AG04450 (cell line): ENCODE measurements at regions not wholly inside any gene's neighbourhood (a gene's known extent, or its start where the extent isn't known, plus 50 kb on each side); places are given as distances from the start of the nearest gene placed in this dataset.

ENCODE experiments used
- CTCF ChIA-PET: fragments of 300-600, 350-600 bp; formaldehyde crosslinking; extraction: SDS; loops from one replicate; lab custom pipeline; 2022; ENCODE audit warnings: antibody characterized with exemption, inconsistent platforms; lab: Charles Lee
- POLR2A ChIA-PET: fragments of 350-600 bp; formaldehyde crosslinking; extraction: SDS; loops from one replicate; lab custom pipeline; 2021; ENCODE audit warnings: antibody characterized with exemption, inconsistent platforms; lab: Yijun Ruan, JAX
- DNase-seq: peaks from one replicate; pipeline ENCODE4 v3.0.0-alpha.2; 2011; ENCODE audit warnings: low read depth, low spot score
- H3K27ac ChIP-seq: one replicate; pipeline ENCODE4 v1.5.1; 2012; ENCODE audit warnings: low read depth, low read length, control low read depth
- H3K27me3 ChIP-seq: one replicate; pipeline ENCODE4 v1.6.0; 2012; ENCODE audit warnings: low read length; ENCODE audit not compliant: control insufficient read depth, insufficient read depth
- H3K4me3 ChIP-seq: 2 replicates; pipeline ENCODE4 v1.5.1; 2011; ENCODE audit warnings: mild to moderate bottlenecking, low read depth, low read length, control low read depth
- H3K9me3 ChIP-seq: 2 replicates; pipeline ENCODE4 v1.5.1; 2012; ENCODE audit warnings: low read length; ENCODE audit not compliant: control insufficient read depth, insufficient read depth
- TF ChIP-seq, protein P1 (sequence below): IDR thresholded peaks from 2 replicates; pipeline ENCODE4 v1.5.1; 2011; ENCODE audit warnings: low read depth, low read length, control low read depth, inconsistent platforms

DNA sequence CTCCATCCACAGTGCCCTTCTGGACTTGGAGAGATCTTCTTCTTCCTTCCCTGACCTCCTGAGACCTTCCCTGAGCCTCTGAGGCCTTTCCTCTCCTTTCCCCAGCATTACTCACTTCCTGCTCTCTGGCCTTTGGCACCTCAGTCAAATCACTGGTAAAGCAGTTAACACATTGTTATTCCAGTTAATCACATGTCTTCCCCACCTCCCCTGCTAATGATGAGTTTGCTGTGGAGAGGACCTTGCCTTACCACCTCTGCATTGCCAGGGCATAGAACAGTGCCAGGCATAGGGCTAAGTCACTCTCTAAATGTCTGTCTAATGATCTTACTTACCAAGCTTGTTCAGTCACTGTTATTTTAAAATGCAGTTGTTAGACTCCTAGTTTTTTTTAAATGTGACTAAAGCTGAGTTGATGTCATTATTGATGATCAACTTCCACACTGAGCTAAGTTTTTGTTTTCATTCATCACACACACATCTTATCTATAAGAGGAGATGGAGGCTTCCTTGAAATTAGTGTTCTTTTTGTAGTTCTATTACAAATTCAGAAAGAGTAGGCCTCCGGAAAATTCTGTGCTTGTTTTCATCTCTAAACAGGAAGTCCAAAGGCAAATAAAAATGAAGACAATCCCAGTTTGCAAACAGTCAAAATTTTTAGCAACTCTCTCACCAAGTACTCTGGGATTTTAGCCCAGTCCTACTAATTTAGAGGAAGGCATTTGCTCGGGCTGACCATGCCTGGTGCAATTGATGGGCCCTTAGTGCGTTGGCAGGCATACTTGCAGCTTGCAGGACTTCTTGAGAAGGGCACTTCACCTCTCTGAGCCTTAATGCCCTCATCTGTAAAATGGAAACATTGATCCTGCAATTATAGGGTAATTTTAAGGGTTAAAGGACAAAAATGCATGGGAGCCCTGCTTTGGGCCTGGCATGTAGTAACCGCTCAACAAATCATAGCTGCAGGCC is 113.7 kb upstream of the SPRED2 start:
- ChIA-PET POLR2A (no interaction called here), CTCF (interaction anchor here (2.3 kb wide), 1 partner anchor 281 kb away, joined by 9 read pairs; no protein-coding TSS in a partner anchor)
- TF ChIP-seq, protein P1, sequence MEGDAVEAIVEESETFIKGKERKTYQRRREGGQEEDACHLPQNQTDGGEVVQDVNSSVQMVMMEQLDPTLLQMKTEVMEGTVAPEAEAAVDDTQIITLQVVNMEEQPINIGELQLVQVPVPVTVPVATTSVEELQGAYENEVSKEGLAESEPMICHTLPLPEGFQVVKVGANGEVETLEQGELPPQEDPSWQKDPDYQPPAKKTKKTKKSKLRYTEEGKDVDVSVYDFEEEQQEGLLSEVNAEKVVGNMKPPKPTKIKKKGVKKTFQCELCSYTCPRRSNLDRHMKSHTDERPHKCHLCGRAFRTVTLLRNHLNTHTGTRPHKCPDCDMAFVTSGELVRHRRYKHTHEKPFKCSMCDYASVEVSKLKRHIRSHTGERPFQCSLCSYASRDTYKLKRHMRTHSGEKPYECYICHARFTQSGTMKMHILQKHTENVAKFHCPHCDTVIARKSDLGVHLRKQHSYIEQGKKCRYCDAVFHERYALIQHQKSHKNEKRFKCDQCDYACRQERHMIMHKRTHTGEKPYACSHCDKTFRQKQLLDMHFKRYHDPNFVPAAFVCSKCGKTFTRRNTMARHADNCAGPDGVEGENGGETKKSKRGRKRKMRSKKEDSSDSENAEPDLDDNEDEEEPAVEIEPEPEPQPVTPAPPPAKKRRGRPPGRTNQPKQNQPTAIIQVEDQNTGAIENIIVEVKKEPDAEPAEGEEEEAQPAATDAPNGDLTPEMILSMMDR, result no peak
- Histone ChIP-seq H3K27me3 (no peaks in the 10 kb centered on the region), H3K27ac (no peak overlapping the region), H3K9me3 (no peaks in the 10 kb centered on the region), H3K4me3 (no peak overlapping the region)
- DNase-seq, result no peak

DNA sequence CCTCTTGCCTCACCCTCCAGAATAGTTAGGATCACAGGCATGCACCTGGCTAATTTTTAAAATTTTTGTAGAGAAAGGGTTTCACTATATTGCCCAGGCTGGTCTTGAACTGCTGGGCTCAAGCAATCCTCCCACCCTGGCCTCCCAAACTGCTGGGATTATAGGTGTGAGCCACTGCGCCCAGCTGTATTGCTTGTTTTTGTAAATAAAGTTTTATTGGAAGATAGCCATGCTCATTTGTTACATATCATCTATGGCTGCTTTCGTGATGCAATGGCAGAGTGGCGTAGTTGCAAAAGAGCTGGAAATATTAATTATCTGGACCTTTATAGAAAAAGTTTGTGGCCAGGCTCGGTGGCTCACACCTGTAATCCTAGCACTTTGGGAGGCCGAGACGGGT is 109.4 kb upstream of the SPRED2 start:
- Histone ChIP-seq H3K27ac (no peak overlapping the region), H3K4me3 (no peak overlapping the region)
- CTCF ChIA-PET, result interaction anchor here (1.8 to 2.1 kb wide), 2 partner anchors 276 to 354 kb away, joined by 4 to 12 read pairs; no protein-coding TSS in a partner anchor

DNA sequence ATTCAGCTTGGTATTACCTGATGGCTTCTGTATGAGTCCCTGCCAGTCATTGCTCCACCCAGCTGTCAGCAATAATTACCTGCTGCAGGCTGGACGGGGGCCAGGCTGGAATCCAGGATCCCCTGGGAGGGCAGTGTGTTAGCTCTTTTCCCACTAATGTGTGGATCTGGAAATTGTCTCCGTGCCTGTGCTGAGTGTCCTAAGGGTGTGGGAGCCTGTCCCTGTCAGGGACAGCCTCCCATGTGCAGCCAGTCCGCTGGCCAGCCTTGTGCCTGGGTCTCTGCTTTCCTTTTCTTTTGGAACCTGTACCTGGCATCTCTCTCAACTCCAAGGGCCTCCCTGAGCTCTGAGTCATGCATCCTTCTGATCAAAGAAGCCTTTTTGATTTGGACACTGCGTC is 107.2 kb upstream of the SPRED2 start:
- ChIA-PET CTCF (no interaction called here), POLR2A (no interaction called here)

More for the DNA sequence above, 109.4 kb upstream of the SPRED2 start:
- H3K9me3 ChIP-seq, result no peaks in the 10 kb centered on the region
- TF ChIP-seq, protein P1, result no peak
- DNase-seq, result no peak
- H3K27me3 ChIP-seq, result no peaks in the 10 kb centered on the region
- POLR2A ChIA-PET, result no interaction called here

DNA sequence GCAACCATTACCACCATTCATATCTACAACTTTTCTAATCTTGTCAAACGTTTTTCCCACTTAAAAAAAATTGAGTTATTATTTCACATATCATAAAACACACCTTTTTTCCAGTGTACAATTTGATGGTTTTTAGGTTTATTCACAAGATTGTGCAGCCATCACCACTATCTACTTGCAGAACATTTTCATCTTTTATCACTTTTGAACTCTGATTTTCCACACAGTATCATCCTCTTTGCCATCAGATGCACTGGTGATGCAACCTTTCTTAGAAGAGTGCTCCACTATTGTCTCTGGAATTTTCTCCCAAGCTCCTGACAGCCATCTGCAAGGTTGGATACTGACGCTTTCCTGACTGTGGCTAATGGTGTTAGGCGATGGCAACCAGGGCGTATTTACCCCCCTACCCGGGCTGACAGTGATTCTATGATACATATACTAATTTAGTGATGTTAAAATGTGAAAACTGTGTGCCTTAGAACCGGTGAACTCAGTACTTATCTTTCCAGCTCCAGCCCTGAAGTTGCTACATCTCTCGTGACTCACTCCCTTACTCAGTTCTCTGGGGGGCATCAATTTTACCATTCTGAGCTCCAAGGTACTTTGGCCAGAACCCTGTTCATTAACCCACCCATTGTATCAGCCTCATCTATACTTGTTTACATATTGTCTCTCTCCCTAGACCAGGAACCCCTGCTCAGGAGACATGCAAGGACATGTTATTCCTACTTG is 105.4 kb upstream of the SPRED2 start:
- Histone ChIP-seq H3K4me3 (no peak overlapping the region), H3K27ac (no peak overlapping the region), H3K27me3 (no peaks in the 10 kb centered on the region), H3K9me3 (no peaks in the 10 kb centered on the region)
- ChIA-PET CTCF (no interaction called here), POLR2A (no interaction called here)
- DNase-seq, result no peak
- TF ChIP-seq, protein P1, result no peak

More for the DNA sequence above, 107.2 kb upstream of the SPRED2 start:
- H3K4me3 ChIP-seq, result no peak overlapping the region
- no peak for DNase-seq
- TF ChIP-seq, protein P1, result no peak
- no peaks in the 10 kb centered on the region for H3K9me3 ChIP-seq
- no peak overlapping the region for H3K27ac ChIP-seq
- no peaks in the 10 kb centered on the region for H3K27me3 ChIP-seq
